ENCODE measurements at regions not wholly inside any gene's neighbourhood (a gene's known extent, or its start where the extent isn't known, plus 50 kb on each side); places are given as distances from the start of the nearest gene placed in this dataset.
"Not testable (repeated sequence)": the region's sequence is repeated elsewhere in the genome, so short reads cannot be mapped to it uniquely, and the experiment has no call there.

DNA sequence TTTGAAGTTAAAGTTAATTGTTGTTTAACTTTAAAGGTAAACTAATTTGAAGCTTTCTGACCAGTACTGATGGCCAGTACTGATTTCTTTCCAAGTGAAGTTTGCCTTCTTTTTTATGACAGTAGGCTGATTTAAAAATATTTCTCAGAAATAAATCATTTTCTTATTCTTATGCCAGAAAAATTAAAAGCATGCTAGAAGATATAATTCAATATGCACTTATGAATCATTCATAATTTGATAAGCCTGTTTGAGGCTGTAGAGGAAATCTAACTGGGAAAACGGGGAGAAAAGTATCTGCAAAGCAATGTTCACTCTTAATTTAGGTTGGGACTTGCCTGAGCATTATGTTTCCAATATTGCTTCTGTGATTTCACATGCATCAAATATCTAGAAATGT lies 1112.0 kb upstream of the INTU start:
- Histone ChIP-seq H3K9me2 (replicated peaks; ENCODE audit: insufficient read depth, low read length) (no peaks in the 10 kb centered on the region), H3K27me3 (ENCODE audit: low read length) (no peaks in the 10 kb centered on the region), H3K36me3 (ENCODE audit: insufficient read depth, low read length) (no peaks in the 10 kb centered on the region), H2AFZ (ENCODE audit: low read length) (no peak overlapping the region), H4K20me1 (ENCODE audit: insufficient read depth, low read depth, low read length) (no peaks in the 10 kb centered on the region), H3K9me3 (ENCODE audit: low read length) (peaks cover 3% of the 10 kb centered on the region; the same call in 1 of the 2 replicates), H3K27ac (ENCODE audit: low read length) (no peak overlapping the region), H3K9ac (ENCODE audit: low read length) (no peak overlapping the region), H3K4me3 (ENCODE audit: low read length) (no peak overlapping the region), H3K79me2 (ENCODE audit: low read length) (no peaks in the 10 kb centered on the region), H3K4me2 (ENCODE audit: low read depth, low read length, poor library complexity, severe bottlenecking) (no peak overlapping the region), H3K4me1 (ENCODE audit: low read length) (no peaks in the 10 kb centered on the region)
- DNase-seq, result no peak

DNA sequence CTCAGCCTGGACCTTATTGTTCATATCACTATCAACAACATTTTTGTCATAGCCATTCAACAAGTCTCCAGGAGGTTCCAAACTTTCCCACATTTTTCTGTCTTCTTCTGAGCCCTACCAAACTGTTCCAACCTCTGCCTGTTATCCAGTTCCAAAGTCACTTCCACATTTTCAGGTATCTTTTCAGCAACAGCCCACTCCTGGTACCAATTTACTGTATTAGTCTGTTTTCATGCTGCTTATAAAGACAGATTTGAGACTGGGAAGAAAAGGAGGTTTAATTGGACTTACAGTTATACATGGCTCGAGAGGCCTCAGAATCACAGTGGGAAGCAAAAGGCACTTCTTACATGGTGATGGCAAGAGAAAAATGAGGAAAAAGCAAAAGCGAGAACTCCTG lies 1107.4 kb upstream of the INTU start:
- H3K4me3 ChIP-seq (ENCODE audit: low read length); H3K4me1 ChIP-seq (ENCODE audit: low read length); H3K9me2 ChIP-seq (replicated peaks; ENCODE audit: insufficient read depth, low read length); H3K27me3 ChIP-seq (ENCODE audit: low read length); H3K4me2 ChIP-seq (ENCODE audit: low read depth, low read length, poor library complexity, severe bottlenecking); H2AFZ ChIP-seq (ENCODE audit: low read length); H3K27ac ChIP-seq (ENCODE audit: low read length); H3K9ac ChIP-seq (ENCODE audit: low read length); H4K20me1 ChIP-seq (ENCODE audit: insufficient read depth, low read depth, low read length); H3K79me2 ChIP-seq (ENCODE audit: low read length); H3K36me3 ChIP-seq (ENCODE audit: insufficient read depth, low read length); DNase-seq: not testable (repeated sequence)
- peaks cover 13% of the 10 kb centered on the region for H3K9me3 ChIP-seq (ENCODE audit: low read length)

DNA sequence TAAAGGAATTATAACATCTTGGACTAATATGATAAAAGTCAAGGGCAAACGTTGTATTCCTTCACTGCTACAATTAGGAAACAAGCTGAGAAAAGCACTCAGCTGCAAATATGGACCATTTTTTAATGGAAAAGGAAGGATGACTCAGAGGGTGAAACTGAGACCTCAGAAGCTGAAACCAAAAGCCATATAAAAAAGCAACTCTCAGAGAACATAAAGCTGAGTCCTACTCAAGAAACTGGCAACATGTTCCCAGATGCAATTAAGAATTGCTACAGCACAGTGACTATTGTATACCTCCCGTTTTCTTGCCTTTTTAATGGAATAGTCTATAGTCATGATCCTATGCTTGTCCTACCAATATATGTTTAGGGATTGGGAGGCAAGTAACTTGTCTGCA lies 1106.4 kb upstream of the INTU start:
- no peak overlapping the region for H2AFZ ChIP-seq (ENCODE audit: low read length)
- H3K27me3 ChIP-seq (ENCODE audit: low read length), result no peaks in the 10 kb centered on the region
- peaks cover 13% of the 10 kb centered on the region for H3K9me3 ChIP-seq (ENCODE audit: low read length)
- H3K4me1 ChIP-seq (ENCODE audit: low read length), result no peaks in the 10 kb centered on the region
- H3K4me3 ChIP-seq (ENCODE audit: low read length), result no peak overlapping the region
- no peaks in the 10 kb centered on the region for H4K20me1 ChIP-seq (ENCODE audit: insufficient read depth, low read depth, low read length)
- H3K4me2 ChIP-seq (ENCODE audit: low read depth, low read length, poor library complexity, severe bottlenecking), result no peak overlapping the region
- no peaks in the 10 kb centered on the region for H3K36me3 ChIP-seq (ENCODE audit: insufficient read depth, low read length)
- no peak for DNase-seq
- no peak overlapping the region for H3K27ac ChIP-seq (ENCODE audit: low read length)
- no peaks in the 10 kb centered on the region for H3K79me2 ChIP-seq (ENCODE audit: low read length)
- H3K9ac ChIP-seq (ENCODE audit: low read length), result no peak overlapping the region
- no peaks in the 10 kb centered on the region for H3K9me2 ChIP-seq (replicated peaks; ENCODE audit: insufficient read depth, low read length)

DNA sequence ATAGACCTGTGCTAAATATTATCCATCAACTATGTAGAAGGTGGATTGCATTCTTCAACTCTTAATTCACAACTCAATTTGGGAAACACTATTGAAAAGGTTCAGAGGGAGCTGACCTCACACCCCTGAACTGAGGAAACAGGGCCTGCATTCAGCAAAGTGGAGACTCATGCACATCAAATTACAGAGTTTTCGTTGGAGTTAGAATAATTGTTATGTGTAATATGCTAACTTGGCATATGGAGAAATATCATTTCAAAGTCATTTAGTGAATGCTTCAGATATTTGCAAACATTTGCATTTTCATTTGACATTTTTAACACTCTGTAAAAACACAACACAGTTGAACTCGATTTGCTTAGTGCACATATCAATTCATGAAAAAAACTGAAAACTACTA lies 1102.8 kb upstream of the INTU start:
- Histone ChIP-seq H3K79me2 (ENCODE audit: low read length) (no peaks in the 10 kb centered on the region), H3K9ac (ENCODE audit: low read length) (no peak overlapping the region), H3K27me3 (ENCODE audit: low read length) (no peaks in the 10 kb centered on the region), H2AFZ (ENCODE audit: low read length) (no peak overlapping the region), H3K4me2 (ENCODE audit: low read depth, low read length, poor library complexity, severe bottlenecking) (no peak overlapping the region), H3K9me3 (ENCODE audit: low read length) (peaks cover 21% of the 10 kb centered on the region), H3K4me1 (ENCODE audit: low read length) (no peaks in the 10 kb centered on the region), H3K4me3 (ENCODE audit: low read length) (no peak overlapping the region), H3K9me2 (replicated peaks; ENCODE audit: insufficient read depth, low read length) (no peaks in the 10 kb centered on the region), H3K36me3 (ENCODE audit: insufficient read depth, low read length) (no peaks in the 10 kb centered on the region), H4K20me1 (ENCODE audit: insufficient read depth, low read depth, low read length) (no peaks in the 10 kb centered on the region), H3K27ac (ENCODE audit: low read length) (no peak overlapping the region)
- DNase-seq, result no peak

DNA sequence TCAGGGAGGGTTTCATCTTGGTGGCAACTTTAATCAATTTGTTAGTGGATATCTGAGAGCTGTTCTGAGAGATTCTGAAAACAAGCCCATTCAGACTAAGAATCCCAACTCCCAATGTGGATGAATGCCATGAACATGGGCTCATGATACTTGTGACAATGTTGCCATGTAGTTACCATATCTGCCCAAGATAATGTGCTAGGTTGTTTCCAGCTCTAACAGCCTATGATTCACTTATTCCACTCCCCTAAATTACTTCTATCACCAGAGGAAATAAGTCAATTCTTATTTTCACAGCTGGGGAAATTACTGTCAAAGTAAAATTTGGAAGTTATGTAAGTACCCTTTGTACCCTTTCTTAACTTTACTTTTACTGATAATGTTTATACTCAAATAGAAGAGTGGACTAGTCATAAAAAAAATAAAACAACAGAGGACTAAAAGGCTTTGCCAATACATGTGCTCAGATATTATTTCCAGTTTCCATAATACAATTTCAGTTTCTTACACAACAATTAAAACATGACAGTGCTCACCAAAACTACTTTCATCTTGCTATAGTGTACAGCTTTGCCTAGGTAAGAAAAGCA lies 1101.7 kb upstream of the INTU start:
- no peak overlapping the region for H3K4me2 ChIP-seq (ENCODE audit: low read depth, low read length, poor library complexity, severe bottlenecking)
- H4K20me1 ChIP-seq (ENCODE audit: insufficient read depth, low read depth, low read length), result no peaks in the 10 kb centered on the region
- H2AFZ ChIP-seq (ENCODE audit: low read length), result no peak overlapping the region
- no peaks in the 10 kb centered on the region for H3K79me2 ChIP-seq (ENCODE audit: low read length)
- H3K36me3 ChIP-seq (ENCODE audit: insufficient read depth, low read length), result no peaks in the 10 kb centered on the region
- no peak for DNase-seq
- H3K9ac ChIP-seq (ENCODE audit: low read length), result no peak overlapping the region
- no peak overlapping the region for H3K27ac ChIP-seq (ENCODE audit: low read length)
- no peaks in the 10 kb centered on the region for H3K9me2 ChIP-seq (replicated peaks; ENCODE audit: insufficient read depth, low read length)
- no peaks in the 10 kb centered on the region for H3K27me3 ChIP-seq (ENCODE audit: low read length)
- no peaks in the 10 kb centered on the region for H3K4me1 ChIP-seq (ENCODE audit: low read length)
- H3K4me3 ChIP-seq (ENCODE audit: low read length), result no peak overlapping the region
- peaks cover 20% of the 10 kb centered on the region for H3K9me3 ChIP-seq (ENCODE audit: low read length)

DNA sequence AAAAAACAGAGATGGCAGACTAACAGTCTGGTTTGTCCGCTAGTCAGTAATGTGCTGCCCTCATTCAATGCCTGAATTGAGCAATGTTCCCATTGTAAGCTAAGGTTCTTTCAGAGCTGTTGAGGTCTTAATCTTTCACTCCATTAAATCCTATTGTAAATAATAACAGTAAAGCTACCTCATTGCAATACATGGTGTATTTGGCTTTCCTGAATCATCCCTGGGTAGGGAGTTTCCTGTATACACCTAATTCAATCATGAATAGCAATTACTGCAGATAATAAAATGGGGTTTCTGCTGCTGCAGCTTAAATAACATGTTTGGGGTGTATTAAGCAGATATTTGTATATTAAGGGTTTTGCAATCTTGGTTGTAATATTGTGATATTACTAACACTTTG lies 1100.2 kb upstream of the INTU start:
- no peaks in the 10 kb centered on the region for H3K4me1 ChIP-seq (ENCODE audit: low read length)
- no peak overlapping the region for H3K9ac ChIP-seq (ENCODE audit: low read length)
- no peak overlapping the region for H3K4me3 ChIP-seq (ENCODE audit: low read length)
- H3K27me3 ChIP-seq (ENCODE audit: low read length), result no peaks in the 10 kb centered on the region
- no peaks in the 10 kb centered on the region for H3K9me2 ChIP-seq (replicated peaks; ENCODE audit: insufficient read depth, low read length)
- DNase-seq, result no peak
- no peaks in the 10 kb centered on the region for H3K36me3 ChIP-seq (ENCODE audit: insufficient read depth, low read length)
- H4K20me1 ChIP-seq (ENCODE audit: insufficient read depth, low read depth, low read length), result no peaks in the 10 kb centered on the region
- no peak overlapping the region for H3K4me2 ChIP-seq (ENCODE audit: low read depth, low read length, poor library complexity, severe bottlenecking)
- no peak overlapping the region for H2AFZ ChIP-seq (ENCODE audit: low read length)
- no peak overlapping the region for H3K27ac ChIP-seq (ENCODE audit: low read length)
- H3K79me2 ChIP-seq (ENCODE audit: low read length), result no peaks in the 10 kb centered on the region
- H3K9me3 ChIP-seq (ENCODE audit: low read length), result peaks cover 14% of the 10 kb centered on the region

DNA sequence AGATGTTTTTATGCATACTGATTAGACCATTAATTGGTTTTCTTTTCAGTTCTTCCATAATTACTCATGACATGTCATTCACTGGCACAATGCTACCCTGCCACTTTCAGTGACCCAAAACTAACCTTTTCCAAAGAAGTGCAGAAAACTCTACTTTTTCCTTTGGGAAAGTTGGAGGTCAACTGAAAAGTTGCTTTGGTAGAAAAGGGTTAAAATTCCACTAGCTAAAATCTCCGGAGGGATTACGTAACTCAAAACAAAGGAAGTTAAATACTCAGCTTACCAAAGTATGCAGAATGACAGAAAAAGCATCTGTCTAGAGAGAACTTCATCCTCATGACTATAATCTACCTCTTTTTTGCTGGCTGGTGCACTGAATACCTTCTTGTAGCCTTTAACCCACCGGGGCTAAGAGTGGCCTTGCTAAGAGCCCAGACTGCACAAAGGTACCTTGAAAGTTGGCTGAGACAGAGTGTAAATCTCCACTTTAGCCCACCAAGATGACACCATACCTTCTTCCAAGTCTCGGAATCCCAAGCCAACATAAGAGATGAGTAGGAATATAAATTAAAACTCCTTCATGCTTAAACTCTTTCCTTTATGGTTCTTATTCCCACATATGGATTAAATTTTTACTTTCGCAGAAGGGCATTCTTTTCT lies 1099.5 kb upstream of the INTU start:
- no peak overlapping the region for H3K4me2 ChIP-seq (ENCODE audit: low read depth, low read length, poor library complexity, severe bottlenecking)
- H3K36me3 ChIP-seq (ENCODE audit: insufficient read depth, low read length), result no peaks in the 10 kb centered on the region
- H3K9me3 ChIP-seq (ENCODE audit: low read length), result peaks cover 15% of the 10 kb centered on the region
- H4K20me1 ChIP-seq (ENCODE audit: insufficient read depth, low read depth, low read length), result no peaks in the 10 kb centered on the region
- H3K9ac ChIP-seq (ENCODE audit: low read length), result no peak overlapping the region
- no peak overlapping the region for H2AFZ ChIP-seq (ENCODE audit: low read length)
- no peak for DNase-seq
- no peaks in the 10 kb centered on the region for H3K27me3 ChIP-seq (ENCODE audit: low read length)
- no peak overlapping the region for H3K4me3 ChIP-seq (ENCODE audit: low read length)
- H3K9me2 ChIP-seq (replicated peaks; ENCODE audit: insufficient read depth, low read length), result no peaks in the 10 kb centered on the region
- H3K4me1 ChIP-seq (ENCODE audit: low read length), result no peaks in the 10 kb centered on the region
- no peak overlapping the region for H3K27ac ChIP-seq (ENCODE audit: low read length)
- H3K79me2 ChIP-seq (ENCODE audit: low read length), result no peaks in the 10 kb centered on the region

DNA sequence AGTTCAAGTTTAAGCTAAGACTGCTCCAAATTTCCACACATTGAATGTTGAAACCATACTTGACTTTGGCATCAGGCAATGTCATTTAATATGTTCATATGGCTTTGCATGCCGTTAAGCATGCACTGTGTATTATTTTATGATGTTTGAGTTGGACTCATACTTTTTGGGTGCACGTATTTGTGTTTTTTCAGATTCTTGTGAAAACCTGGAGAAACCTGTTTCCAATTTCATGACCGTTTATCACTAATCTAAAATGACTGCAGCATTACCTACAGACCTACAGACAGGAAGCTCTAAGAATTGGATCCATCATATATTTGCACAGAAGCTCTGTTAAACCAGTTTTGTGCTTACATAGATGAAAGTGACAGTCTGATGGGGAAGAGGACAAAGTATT lies 1093.0 kb upstream of the INTU start:
- no peak overlapping the region for H3K27ac ChIP-seq (ENCODE audit: low read length)
- no peak for DNase-seq
- H3K4me3 ChIP-seq (ENCODE audit: low read length), result no peak overlapping the region
- H3K4me2 ChIP-seq (ENCODE audit: low read depth, low read length, poor library complexity, severe bottlenecking), result no peak overlapping the region
- no peaks in the 10 kb centered on the region for H3K4me1 ChIP-seq (ENCODE audit: low read length)
- no peak overlapping the region for H3K9ac ChIP-seq (ENCODE audit: low read length)
- H2AFZ ChIP-seq (ENCODE audit: low read length), result no peak overlapping the region
- peaks cover 15% of the 10 kb centered on the region for H3K9me3 ChIP-seq (ENCODE audit: low read length)
- H3K27me3 ChIP-seq (ENCODE audit: low read length), result no peaks in the 10 kb centered on the region
- no peaks in the 10 kb centered on the region for H4K20me1 ChIP-seq (ENCODE audit: insufficient read depth, low read depth, low read length)
- H3K79me2 ChIP-seq (ENCODE audit: low read length), result no peaks in the 10 kb centered on the region
- H3K9me2 ChIP-seq (replicated peaks; ENCODE audit: insufficient read depth, low read length), result no peaks in the 10 kb centered on the region
- H3K36me3 ChIP-seq (ENCODE audit: insufficient read depth, low read length), result no peaks in the 10 kb centered on the region

All from Karpas-422 (cell line).